RWPE2 (cell line): ENCODE measurements at regions not wholly inside any gene's neighbourhood (a gene's known extent, or its start where the extent isn't known, plus 50 kb on each side); places are given as distances from the start of the nearest gene placed in this dataset.

Experiments used
- ATAC-seq: fragments of 200-7000 bp; cut with Tn5 transposase; 3 replicates; pipeline ENCODE4 v1.9.1; 2021; ENCODE audit warnings: low read depth
- DNase-seq: peaks from one replicate; pipeline ENCODE4 v3.0.0-alpha.2; 2020; ENCODE audit warnings: low spot score
- H3K27ac ChIP-seq: fragments of 450-650 bp; 2 replicates; pipeline ENCODE4 v1.5.1; 2017; ENCODE audit warnings: mild to moderate bottlenecking; ENCODE audit not compliant: poor library complexity, severe bottlenecking
- H3K27me3 ChIP-seq: fragments of 250-450 bp; sonication (Bioruptor Pico); 2 replicates; pipeline ENCODE4 v1.5.1; 2021; ENCODE audit warnings: mild to moderate bottlenecking, moderate library complexity; ENCODE audit not compliant: insufficient read depth, poor library complexity, severe bottlenecking
- H3K36me3 ChIP-seq: fragments of 250-450 bp; sonication (Bioruptor Pico); 2 replicates; pipeline ENCODE4 v1.5.1; 2020; ENCODE audit warnings: low read depth, mild to moderate bottlenecking, moderate library complexity
- H3K4me1 ChIP-seq: fragments of 250-450 bp; sonication (Bioruptor Pico); 2 replicates; pipeline ENCODE4 v1.5.1; 2021; ENCODE audit warnings: mild to moderate bottlenecking, moderate library complexity; ENCODE audit not compliant: insufficient read depth, poor library complexity, severe bottlenecking
- H3K4me3 ChIP-seq: fragments of 250-450 bp; sonication (Bioruptor Pico); 2 replicates; pipeline ENCODE4 v1.5.1; 2021; ENCODE audit warnings: mild to moderate bottlenecking, moderate library complexity; ENCODE audit not compliant: severe bottlenecking
- H3K9me3 ChIP-seq: fragments of 250-450 bp; sonication (Bioruptor Pico); 2 replicates; pipeline ENCODE4 v1.5.1; 2021; ENCODE audit warnings: mild to moderate bottlenecking, moderate library complexity; ENCODE audit not compliant: severe bottlenecking
- TF ChIP-seq, protein P1 (sequence below): fragments of 450-650 bp; IDR thresholded peaks from one replicate; pipeline ENCODE4 v1.5.1; 2017; ENCODE audit warnings: mild to moderate bottlenecking, moderate library complexity; ENCODE audit not compliant: poor library complexity, severe bottlenecking

DNA sequence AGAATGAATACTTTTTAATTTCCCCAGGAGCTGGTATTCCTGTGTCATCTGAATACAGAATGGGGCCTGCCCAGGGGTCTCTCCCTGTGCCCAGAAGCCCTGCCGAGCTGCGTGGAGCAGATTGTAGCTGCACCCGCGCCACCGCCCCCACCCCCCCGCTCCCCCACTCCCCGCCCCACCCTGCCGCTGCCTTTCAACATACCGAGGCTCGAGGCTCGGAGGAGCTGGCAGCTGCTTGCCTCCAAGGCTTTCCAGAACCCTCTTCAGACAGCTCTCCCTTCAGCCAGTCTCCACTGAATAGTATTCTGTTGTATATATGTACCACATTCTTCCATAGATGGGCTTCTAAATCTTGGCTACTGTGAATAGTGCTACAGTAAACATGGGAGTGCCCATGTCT, 150.7 kb downstream of the TSN start:
- H3K4me1 ChIP-seq: no peaks in the 10 kb centered on the region
- H3K4me3 ChIP-seq: no peak overlapping the region
- DNase-seq (no peak), ATAC-seq (no peak)
- H3K9me3 ChIP-seq: no peaks in the 10 kb centered on the region
- no peak overlapping the region for H3K27ac ChIP-seq
- no peaks in the 10 kb centered on the region for H3K36me3 ChIP-seq
- H3K27me3 ChIP-seq: peaks cover 5% of the 10 kb centered on the region
- TF ChIP-seq, protein P1, sequence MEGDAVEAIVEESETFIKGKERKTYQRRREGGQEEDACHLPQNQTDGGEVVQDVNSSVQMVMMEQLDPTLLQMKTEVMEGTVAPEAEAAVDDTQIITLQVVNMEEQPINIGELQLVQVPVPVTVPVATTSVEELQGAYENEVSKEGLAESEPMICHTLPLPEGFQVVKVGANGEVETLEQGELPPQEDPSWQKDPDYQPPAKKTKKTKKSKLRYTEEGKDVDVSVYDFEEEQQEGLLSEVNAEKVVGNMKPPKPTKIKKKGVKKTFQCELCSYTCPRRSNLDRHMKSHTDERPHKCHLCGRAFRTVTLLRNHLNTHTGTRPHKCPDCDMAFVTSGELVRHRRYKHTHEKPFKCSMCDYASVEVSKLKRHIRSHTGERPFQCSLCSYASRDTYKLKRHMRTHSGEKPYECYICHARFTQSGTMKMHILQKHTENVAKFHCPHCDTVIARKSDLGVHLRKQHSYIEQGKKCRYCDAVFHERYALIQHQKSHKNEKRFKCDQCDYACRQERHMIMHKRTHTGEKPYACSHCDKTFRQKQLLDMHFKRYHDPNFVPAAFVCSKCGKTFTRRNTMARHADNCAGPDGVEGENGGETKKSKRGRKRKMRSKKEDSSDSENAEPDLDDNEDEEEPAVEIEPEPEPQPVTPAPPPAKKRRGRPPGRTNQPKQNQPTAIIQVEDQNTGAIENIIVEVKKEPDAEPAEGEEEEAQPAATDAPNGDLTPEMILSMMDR: no peak

DNA sequence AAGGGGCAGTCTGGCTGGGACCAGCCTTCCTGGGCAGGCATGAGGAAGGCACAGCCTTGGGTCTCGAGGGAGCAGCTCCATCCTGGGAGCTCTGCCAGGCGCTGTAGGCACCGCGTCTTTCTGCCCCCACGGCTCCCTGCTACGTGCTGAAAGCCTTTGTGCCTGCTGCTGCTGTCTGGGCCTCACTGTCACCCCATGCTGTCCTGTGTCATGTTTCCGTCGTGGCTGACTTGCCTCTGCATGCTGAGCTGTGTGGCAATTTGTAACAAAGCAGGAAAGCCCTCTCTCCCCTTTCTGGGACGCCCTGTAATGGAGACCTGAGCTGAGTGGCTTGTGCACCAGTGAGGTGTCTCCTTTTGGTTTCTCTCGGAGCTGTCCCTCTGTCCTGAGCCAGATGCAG, 152.5 kb downstream of the TSN start:
- Histone ChIP-seq H3K9me3 (no peaks in the 10 kb centered on the region), H3K4me1 (no peaks in the 10 kb centered on the region), H3K27me3 (peaks cover 5% of the 10 kb centered on the region), H3K27ac (no peak overlapping the region), H3K36me3 (no peaks in the 10 kb centered on the region), H3K4me3 (no peak overlapping the region)
- ATAC-seq (peak; percentile 10; the same call in 1 of the 3 replicates), DNase-seq (no peak)
- TF ChIP-seq, protein P1: no peak

DNA sequence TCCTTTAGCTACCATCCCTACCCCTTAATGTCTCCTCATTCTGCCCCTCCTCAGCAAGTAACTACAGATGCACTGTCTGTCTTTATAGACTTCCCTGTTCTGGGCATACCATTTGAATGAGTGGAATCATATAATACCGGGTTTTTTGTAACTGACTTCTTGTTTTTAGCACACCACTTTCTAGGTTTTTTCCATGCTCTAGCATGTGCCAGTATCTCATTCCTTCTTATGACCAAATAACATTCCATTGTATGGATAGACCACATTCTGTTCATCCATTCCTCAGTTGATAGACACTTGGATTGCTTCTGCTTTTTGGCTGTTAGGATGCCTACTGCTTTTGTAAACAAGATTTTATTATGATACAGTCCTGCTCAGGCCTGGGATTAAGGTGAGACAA, 154.7 kb downstream of the TSN start:
- Histone ChIP-seq H3K27ac (no peak overlapping the region), H3K27me3 (peaks cover 5% of the 10 kb centered on the region), H3K4me1 (no peaks in the 10 kb centered on the region), H3K9me3 (no peaks in the 10 kb centered on the region), H3K36me3 (no peaks in the 10 kb centered on the region), H3K4me3 (no peak overlapping the region)
- TF ChIP-seq, protein P1: no peak
- no peak; the same call in 2 of the 3 replicates for ATAC-seq
- DNase-seq: no peak

- Histone ChIP-seq H3K27me3 (peaks cover 5% of the 10 kb centered on the region), H3K9me3 (no peaks in the 10 kb centered on the region)
Observed at GRCh38 chr2:121911036-121911435, 155.6 kb downstream of the TSN start.

GRCh38 chr2:121917143-121917542, 161.7 kb downstream of the TSN start:
- Histone ChIP-seq H3K27ac (no peak overlapping the region), H3K9me3 (no peaks in the 10 kb centered on the region), H3K36me3 (no peaks in the 10 kb centered on the region), H3K27me3 (no peaks in the 10 kb centered on the region), H3K4me3 (no peak overlapping the region), H3K4me1 (no peaks in the 10 kb centered on the region)
- ATAC-seq (no peak), DNase-seq (no peak)
- TF ChIP-seq, protein P1: no peak

More at GRCh38 chr2:121911036-121911435, 155.6 kb downstream of the TSN start:
- Histone ChIP-seq H3K36me3 (no peaks in the 10 kb centered on the region), H3K4me1 (no peaks in the 10 kb centered on the region), H3K27ac (no peak overlapping the region), H3K4me3 (no peak overlapping the region)
- TF ChIP-seq, protein P1: no peak
- DNase-seq: no peak
- no peak for ATAC-seq
